Fibroblast of peridontal ligament (primary cell): ENCODE measurements at regions not wholly inside any gene's neighbourhood (a gene's known extent, or its start where the extent isn't known, plus 50 kb on each side); places are given as distances from the start of the nearest gene placed in this dataset.
"Not testable (repeated sequence)": the region's sequence is repeated elsewhere in the genome, so short reads cannot be mapped to it uniquely, and the experiment has no call there.

Experiments used
- DNase-seq: peaks from one replicate; pipeline ENCODE4 v3.0.0-alpha.2; 2010; ENCODE audit errors: extremely low read depth

DNA sequence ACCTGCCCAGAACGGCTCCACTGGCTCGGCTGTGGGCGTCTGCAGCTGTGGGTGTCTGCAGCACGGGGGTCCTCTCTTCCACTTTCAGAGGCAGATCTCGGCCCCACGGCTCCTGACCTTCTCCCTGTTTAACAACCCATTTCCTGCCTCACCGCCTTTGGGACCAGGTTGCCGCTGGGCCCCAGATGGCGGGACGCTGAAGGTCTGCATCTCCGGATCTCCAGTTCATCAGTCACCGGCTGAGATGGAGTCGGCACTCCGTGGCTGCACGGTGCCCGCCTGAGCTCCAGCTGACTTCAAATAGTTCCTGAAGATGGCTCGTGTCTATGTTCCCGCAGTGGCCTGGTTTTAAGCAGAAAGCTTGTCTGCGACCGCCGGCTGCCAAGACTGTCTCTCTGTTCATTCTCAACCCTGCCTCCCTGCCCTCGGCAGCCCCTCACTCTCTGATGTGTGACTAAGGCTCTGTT lies 475.9 kb downstream of the BRD1 start:
- DNase-seq: no peak

DNA sequence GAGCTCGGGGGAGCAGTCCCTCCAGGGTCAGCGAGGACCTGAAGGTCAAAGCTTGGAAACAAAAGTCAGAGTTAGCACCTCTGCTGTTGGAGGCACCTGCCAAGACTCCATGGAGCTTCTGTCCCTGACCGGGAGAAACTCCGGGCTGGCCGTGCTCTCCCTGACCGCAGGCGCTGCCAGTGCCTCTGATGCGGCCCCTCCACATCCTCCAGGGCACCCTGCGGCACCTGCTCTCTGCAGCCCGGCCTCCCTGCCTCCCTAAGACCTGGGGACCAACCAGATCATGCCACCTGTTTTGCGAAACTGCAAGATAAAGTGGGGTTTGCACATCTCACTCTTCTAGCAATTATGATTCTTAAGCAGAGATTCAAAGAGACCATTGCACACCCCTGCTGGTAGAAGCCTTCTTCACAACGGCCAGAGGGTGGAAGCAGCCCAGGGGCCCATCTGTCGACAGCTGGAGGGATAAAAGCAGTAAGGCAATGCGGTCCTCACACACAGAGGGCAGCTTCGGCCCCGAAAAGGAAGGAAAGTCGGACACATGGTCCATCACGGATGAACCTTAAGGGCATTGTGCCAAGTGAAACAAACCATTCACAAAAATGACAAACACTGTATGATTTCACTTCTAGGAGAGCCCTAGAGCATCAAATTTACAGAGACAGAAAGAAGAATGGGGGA lies 477.1 kb downstream of the BRD1 start:
- no peak for DNase-seq

DNA sequence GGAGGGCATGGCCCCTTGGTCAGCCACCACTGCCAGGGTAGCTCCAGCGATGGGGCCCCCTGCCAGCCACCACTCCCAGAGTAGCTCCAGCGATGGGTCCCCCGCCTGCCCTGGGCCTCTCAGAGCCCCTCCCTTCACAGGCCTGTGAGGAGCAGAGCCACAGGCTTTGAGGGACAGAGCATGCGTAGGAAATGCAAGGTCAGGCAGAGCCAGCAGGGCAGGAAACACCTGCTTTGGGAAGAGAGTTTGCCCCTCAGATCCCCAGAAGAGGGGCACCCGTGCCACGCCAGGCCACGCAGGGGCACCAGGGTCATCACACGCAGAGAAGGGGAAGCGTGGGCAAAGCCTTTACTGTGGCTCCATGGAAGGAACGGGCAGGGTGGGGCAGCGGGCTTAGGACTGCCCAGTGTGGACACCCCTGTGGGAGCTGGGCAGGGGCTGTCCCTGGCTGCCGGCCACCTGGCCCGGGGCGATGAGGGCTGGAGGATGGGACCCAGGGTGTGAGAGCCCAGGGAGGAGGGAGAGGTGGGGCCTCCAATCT lies 477.8 kb downstream of the BRD1 start:
- no peak for DNase-seq

DNA sequence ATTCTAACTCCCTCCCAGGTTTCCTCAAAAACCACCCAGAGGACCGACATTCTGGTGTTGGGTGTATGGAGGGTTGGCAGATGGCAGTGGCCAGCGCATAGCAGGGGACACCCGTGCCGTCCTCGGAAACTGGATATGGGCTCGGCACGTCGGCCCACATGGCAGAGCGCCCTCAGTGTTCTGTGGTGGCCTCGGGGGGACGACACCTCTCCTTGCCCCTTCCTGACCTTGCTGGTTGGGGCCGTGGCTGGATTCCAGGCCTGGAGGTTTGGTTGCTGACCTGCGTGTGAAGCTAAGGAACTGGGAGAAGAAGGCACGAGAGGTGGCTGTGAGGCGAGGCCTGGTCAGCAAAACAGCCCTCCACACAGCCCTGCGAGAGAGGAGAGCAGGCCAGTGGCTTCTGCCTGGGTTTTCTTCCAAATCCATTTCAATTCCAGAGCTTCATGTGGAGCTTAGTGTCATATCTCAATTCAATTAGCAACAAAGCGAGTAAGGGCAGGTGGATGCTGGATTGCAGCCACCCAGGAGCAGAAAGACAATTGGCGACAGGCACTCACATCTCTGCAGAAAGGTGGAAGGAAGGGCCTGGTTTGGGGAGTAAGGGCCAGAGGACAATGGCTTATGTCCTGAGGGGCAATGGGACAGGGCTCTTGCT lies 478.4 kb downstream of the BRD1 start:
- no peak for DNase-seq

DNA sequence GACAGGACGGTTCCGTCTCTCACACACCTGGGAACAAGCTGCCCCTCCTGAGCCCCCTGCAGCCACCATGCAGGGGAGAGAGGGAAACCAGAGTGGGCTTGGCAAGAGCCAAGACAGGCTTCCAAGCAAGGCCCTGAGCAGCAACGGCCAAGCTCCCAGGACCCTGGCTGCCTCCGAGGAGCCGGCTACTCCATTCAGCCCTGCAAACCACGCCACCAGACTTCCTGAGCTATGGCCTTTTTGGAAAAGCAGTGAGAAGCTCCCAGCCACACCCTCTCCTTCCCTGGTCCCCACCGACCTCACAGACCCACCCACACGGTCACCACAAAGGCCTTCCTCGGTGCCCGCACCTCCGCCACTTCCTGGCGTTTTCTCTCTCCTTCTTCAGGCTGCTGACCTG lies 479.0 kb downstream of the BRD1 start:
- DNase-seq: no peak

DNA sequence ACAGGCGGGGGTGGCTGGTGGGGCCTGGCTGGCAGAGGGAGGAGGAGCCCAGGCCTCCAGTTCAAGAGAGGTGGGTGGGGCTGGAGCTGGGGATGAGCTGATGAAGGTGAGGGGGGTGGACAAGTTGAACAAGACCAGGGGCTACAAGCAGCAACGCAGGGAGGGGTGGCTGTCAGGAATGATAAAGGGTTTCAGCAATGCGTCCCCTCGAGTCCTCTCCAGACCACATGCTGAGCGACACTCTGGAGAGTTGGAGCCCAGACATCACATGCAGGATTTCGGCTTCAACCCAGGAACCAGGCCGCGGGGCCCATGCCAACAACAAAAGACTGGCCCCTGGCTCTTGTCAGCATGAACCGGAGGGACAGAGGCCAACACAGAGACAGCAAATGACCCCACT lies 480.3 kb downstream of the BRD1 start:
- no peak for DNase-seq

DNA sequence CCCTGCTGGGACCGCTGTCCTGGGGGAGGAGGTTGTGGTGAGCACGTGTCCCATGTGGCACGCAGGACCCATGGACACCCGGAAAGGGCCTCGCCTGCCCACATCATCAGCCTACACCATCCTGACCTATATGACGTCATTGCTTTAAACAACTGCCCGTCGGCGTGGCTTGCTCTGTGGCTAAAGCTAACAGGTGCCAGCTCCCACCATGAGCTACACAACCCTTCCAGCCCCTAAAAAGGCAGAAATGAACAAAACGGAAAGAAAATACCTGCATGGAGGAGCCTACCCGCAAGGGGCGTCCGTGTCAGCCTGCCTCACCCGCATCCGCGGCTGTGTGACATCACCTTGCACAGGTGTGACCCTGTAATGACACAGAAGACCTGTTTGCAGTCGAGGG lies 481.8 kb downstream of the BRD1 start:
- no peak for DNase-seq

DNA sequence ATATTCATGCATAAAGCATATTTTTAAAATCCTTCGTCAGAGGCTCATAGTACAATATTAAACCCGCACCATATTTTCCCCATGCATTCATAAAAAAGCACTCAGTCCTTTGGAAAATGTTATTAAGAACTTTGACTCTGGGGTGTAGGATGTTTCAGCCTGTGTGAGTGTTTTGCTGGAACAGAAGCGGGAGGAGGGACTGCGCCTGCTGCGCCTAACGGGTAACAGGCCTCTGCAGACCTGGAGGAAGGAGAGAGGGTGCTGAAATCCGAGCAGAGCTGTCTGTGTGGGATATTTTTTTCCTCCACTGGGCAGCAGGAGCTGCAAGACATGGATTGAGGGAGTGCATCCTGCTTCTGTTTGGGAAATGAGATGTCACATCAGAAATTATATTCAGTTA lies 483.0 kb downstream of the BRD1 start:
- DNase-seq: no peak

DNA sequence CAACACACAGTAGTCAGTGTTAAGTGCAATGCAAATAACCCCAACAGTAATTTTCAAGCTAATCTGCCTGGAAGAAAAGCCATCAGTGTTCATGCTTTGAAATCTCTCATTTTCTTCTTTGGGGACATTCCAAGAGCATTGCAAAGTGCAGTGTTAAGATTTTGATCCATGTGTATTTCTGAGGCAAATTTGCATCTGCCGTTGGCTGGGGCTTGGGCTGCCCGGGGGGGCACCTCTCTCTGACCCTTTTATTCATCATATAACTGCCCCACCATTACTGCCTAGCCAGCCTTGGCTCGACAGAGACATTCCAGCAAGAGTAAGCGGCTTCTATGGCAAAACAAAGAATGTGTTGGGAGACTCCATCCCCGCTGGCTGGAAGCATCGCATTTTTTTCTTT lies 483.5 kb downstream of the BRD1 start:
- no peak for DNase-seq

DNA sequence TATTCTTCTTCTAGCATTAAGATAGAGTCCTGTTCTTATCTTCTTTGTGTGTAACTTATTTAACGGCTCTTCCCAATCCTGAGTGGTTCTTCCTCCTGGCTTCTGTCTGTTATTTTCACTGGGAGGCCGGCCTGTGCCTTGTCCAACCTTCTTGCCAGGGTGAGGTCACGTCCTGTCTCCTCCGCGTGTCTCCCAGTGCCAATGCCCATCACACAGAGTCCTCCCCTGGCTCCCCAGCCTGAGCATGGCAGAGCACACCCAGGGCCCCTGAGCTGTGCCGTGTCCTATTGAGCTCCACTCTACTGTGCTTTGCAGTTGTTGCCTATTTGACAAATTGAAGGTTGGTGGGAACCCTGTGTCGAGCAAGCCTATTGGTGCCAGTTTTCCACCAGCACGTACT lies 487.3 kb downstream of the BRD1 start:
- no peak for DNase-seq

DNA sequence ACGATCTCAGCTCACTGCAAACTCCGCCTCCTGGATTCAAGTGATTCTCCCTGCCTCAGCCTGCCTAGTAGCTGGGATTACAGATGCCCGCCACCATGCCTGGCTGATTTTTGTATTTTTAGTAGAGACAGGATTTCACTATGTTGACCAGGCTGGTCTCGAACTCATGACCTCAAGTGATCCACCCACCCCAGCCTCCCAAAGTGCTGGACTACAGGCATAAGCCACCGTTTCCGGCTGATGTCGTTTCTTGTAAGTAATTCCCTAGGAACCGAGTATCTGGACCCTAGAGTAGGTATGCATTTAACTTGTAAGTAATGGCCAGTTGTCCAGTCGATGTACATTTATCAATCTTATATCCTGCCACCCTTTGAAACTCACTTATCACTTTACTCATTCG lies 491.2 kb downstream of the BRD1 start:
- DNase-seq: not testable (repeated sequence)

DNA sequence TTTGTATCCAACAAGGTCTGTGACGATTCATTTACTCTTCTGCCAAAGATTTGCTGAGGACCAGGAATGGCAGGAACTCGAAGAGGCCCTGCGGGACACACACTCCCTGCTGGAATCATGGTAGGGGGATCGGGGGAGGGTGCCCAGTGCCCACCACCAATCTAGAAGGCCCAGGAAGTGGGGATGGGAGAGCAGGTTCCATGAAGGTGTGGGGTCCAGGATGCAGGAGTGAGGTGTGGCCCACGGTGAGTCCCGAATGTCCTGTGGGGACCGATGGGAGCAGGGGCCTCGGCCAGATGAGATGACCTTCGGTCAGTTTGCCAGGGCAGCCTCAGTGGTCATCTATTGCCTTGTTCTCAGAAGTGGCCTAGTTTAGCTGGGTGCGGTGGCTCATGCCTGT lies 492.7 kb downstream of the BRD1 start:
- no peak for DNase-seq

DNA sequence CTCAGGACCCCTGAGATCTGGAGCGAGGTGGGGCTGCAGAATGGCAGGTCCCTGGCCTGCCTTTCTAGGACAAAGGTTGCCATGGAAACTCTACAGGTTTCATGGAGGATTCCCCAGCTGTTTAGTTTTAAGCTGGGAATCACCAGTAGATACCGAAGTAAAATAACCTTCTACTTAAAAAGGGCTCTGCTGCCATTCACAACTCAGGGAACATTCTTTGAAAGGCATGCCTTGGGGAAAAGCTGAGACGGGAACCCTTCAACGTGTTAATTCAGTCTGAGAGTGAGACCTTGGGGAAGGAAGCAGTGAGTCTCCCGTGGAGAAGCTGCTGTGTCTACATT lies 493.3 kb downstream of the BRD1 start:
- DNase-seq: no peak

DNA sequence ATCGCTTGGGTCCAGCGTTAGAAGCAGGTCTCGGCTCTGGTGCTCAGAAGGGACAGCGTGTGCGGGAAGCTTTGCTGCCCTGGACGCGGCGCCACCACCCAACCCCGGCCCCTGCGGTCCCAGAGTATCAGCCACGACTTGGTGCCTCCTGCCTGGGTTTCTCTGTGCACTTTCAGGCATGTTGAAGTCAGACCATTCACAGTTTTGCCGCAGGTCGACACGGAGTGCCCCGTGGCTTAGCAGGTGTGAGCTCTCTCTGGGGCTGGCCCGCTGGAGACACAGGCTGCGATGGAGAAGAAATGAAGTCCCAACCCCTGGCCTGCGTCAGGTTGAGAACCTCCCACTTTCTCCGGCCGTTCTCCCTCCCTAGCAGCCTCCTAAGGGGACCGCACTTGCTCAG lies 494.5 kb downstream of the BRD1 start:
- no peak for DNase-seq

DNA sequence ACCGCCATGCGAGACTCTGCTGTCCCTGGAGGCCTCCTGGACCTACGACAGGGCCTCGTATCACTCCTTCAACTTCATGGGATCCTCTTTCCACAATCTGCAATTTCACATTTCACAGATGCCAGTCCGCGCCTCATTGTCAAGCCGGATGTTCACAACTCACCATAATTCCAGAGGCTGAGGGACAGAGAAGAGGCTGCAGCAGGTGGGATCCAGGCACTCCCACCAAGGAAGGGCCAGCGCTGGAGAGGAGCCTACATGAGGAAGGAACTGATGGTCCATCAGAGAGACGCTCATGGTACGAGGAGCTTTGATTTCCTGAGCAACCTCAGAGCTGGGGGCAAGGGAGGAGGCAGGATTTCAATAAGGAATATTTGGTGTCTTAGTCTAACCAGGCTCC lies 495.0 kb downstream of the BRD1 start:
- DNase-seq: no peak

DNA sequence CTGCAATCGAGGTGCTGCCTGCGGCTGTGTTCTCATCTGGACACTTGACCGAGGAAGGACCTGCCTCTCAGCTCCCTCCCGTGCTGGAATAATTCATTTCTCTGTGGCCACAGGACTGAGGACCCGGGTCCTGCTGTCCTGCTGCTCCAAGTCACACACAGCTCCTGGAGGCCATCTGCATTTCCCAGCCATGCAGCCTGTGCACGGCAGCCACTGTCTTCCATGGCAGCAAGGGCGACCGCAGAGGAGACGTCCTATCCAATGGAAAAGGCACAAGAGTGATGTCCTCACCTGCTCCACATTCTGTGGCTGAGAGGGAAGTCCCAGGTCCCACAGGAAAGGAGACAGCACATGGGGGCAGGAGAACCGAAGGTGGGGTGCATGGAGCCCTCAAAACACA lies 495.8 kb downstream of the BRD1 start:
- no peak for DNase-seq

DNA sequence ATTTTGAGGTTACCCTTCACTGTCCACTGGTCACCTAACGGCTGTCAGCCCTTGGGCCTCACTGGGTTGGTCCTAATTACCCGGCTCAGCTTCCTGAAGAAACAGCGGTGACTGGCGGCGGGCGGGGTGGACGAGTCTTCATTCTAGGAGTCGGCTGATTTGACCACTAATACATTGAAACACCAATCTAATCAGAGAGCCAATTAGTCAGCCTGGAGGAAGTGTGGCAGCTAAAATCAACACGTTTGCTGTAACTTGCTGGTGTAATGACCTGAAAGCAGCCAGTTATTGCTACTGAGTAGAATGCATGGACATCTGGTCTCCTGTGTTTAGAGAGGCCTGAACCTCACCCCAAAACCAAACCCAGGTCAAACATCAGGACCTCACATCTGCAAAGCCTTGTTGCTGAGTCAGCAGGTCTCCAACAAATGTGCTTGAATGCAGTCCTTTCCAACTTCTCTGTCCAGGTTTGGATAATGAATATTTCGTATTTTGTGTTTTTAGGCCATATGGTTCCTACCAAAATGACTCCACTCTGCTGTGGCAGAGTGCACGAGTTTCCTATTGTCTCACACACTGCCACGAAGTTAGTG lies 496.4 kb downstream of the BRD1 start:
- no peak for DNase-seq

DNA sequence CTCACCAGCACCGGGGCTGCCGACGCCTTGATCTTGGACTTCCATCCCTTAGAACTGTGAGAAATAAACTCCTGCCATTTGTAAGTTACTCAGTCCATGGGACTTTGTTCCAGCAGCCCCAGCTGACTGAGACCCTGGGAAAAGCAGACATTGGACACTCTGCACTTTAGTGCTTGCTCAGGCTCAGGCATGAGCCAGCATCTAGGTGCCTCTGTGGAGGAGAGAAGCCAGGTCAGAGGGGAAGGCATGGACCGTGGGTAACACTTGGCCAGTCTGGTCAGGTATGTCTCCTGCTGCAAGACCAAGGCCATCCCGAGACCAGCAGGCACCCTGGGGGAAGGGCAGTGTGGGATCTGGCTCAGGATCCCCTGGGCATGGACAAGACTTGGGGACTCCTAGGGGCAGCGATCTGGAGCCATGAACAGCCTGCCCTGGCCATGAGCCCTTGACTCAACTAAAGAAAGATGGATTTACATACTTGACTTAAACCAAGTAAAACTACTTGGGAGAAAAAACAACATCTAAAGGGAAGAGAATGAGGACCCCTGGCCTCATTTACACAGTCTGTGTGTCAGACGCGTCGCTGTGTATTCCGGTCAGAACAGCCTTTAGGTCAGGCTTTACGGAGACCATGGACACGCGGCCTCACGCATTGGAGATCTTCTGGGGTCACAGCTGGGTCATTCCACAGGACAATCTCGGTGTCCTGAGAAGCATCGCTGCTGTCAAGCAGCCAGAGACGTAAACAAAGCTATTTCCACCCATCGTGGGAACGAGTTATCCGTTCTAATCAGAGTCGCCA lies 497.1 kb downstream of the BRD1 start:
- DNase-seq: no peak

DNA sequence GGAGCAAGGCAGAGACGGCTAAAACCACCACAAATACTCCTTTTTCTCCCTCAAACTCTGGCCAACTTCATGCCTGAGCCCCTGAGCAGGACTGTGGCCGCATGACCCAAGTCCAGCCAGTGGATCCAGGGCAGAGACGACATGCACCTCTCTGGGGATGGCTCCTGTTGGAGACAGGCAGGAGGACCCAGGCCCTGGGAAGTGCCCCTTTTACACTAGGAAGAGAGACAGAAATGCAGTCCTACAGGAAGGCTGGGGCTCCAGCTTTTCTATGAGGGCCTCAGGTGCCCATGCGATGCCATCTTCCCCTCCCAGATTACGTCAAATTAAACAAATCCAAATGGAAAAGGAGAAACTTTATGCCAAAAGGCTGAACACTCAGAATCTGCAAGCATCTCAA lies 498.0 kb downstream of the BRD1 start:
- no peak for DNase-seq

DNA sequence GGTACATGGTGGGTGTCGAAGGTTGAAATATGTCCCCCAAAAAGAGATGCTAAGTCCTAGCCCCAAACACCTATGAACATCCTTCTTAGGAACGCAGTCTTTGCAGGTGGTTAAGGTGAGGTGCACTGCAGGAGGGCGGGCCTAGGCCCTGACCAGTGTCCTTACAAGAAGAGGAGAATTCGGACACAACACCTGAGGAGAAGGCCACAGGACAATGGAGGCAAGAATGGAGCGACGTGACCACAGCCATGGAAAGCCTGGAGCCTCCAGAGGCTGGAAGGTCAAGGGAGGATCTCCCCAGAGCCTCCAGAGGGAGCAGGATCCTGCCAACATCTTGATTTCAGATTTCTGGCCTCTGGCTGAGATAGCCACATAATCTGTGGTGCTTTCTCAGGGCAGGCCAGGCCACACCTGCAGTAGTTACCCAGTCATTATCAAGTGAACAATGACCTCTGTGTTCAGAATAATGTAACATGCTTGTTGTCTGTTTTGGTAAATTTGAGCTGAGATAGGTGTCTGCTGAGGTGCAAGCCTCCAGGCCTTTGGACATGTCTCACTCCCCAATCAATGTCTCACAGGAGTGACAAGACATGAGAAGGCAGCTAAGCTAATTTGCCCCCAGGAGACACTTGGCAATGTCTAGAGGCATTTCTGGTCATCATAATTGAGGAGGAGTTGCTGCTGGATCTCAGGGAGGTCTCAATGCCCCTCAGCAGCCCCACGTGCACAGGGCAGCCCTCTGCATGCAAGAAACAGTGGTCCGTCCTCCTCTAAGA lies 498.9 kb downstream of the BRD1 start:
- no peak for DNase-seq

DNA sequence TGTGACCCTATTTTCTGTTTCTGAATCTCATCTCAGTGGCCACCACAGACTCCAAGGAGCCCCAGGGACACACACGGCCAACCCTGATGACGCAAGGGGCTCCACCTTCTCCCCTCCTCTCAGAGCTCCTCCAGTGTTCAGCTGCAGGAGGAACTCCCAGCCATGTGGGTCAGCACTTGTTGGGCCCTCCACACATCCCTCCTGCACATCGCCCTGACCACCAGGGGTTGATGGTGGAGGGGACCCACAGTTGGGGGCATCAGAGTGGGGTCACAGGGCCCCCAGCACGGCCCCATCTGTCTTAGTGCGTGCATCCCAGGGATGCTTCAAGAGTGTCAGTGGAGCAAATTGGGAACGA lies 499.6 kb downstream of the BRD1 start:
- DNase-seq: no peak
